ENCODE measurements at regions not wholly inside any gene's neighbourhood (a gene's known extent, or its start where the extent isn't known, plus 50 kb on each side); places are given as distances from the start of the nearest gene placed in this dataset.
A peak's percentile ranks its signal among the peaks of the same experiment; 100 is the strongest.
"Not testable (repeated sequence)": the region's sequence is repeated elsewhere in the genome, so short reads cannot be mapped to it uniquely, and the experiment has no call there.

- no peak for DNase-seq (ENCODE audit: low read depth, low spot score)
Observed at GRCh38 chr3:26141296-26141695, 351.4 kb downstream of the OXSM start.

- no peak for DNase-seq (ENCODE audit: low read depth, low spot score)
Observed at GRCh38 chr3:26145769-26146168, 355.9 kb downstream of the OXSM start.

GRCh38 chr3:26157428-26157827 is 367.5 kb downstream of the OXSM start:
- not testable (repeated sequence) for DNase-seq (ENCODE audit: low read depth, low spot score)

- no peak for DNase-seq (ENCODE audit: low read depth, low spot score)
Observed at GRCh38 chr3:26171006-26171405, 381.1 kb downstream of the OXSM start.

GRCh38 chr3:26191556-26191955 is 401.7 kb downstream of the OXSM start:
- no peak for DNase-seq (ENCODE audit: low read depth, low spot score)

- no peak for DNase-seq (ENCODE audit: low read depth, low spot score)
Observed at GRCh38 chr3:26193558-26193957, 403.7 kb downstream of the OXSM start.

GRCh38 chr3:26196781-26197180 is 406.9 kb downstream of the OXSM start:
- no peak for DNase-seq (ENCODE audit: low read depth, low spot score)

- peak; percentile 12 for DNase-seq (ENCODE audit: low read depth, low spot score)
Observed at GRCh38 chr3:26198609-26199008, 408.7 kb downstream of the OXSM start.

GRCh38 chr3:26202169-26202568 is 412.3 kb downstream of the OXSM start:
- no peak for DNase-seq (ENCODE audit: low read depth, low spot score)

- DNase-seq (ENCODE audit: low read depth, low spot score), result no peak
Observed at GRCh38 chr3:26205475-26205874, 415.6 kb downstream of the OXSM start.

- DNase-seq (ENCODE audit: low read depth, low spot score), result no peak
Observed at GRCh38 chr3:26208201-26208600, 414.4 kb upstream of the LRRC3B start.

- no peak for DNase-seq (ENCODE audit: low read depth, low spot score)
Observed at GRCh38 chr3:26229801-26230200, 392.8 kb upstream of the LRRC3B start.

GRCh38 chr3:26233374-26233773 is 389.2 kb upstream of the LRRC3B start:
- no peak for DNase-seq (ENCODE audit: low read depth, low spot score)

GRCh38 chr3:26236531-26236930 is 386.0 kb upstream of the LRRC3B start:
- DNase-seq (ENCODE audit: low read depth, low spot score), result peak; percentile 14

GRCh38 chr3:26237036-26237682 is 385.4 kb upstream of the LRRC3B start:
- DNase-seq (ENCODE audit: low read depth, low spot score), result no peak

- DNase-seq (ENCODE audit: low read depth, low spot score), result not testable (repeated sequence)
Observed at GRCh38 chr3:26244586-26244985, 378.0 kb upstream of the LRRC3B start.

- DNase-seq (ENCODE audit: low read depth, low spot score), result no peak
Observed at GRCh38 chr3:26245236-26245635, 377.3 kb upstream of the LRRC3B start.

- DNase-seq (ENCODE audit: low read depth, low spot score), result no peak
Observed at GRCh38 chr3:26246901-26247300, 375.7 kb upstream of the LRRC3B start.

GRCh38 chr3:26247712-26248111 is 374.9 kb upstream of the LRRC3B start:
- DNase-seq (ENCODE audit: low read depth, low spot score), result no peak

GRCh38 chr3:26252001-26252400 is 370.6 kb upstream of the LRRC3B start:
- no peak for DNase-seq (ENCODE audit: low read depth, low spot score)

- no peak for DNase-seq (ENCODE audit: low read depth, low spot score)
Observed at GRCh38 chr3:26256224-26256623, 366.3 kb upstream of the LRRC3B start.

- no peak for DNase-seq (ENCODE audit: low read depth, low spot score)
Observed at GRCh38 chr3:26259176-26259575, 363.4 kb upstream of the LRRC3B start.

- DNase-seq (ENCODE audit: low read depth, low spot score), result no peak
Observed at GRCh38 chr3:26260139-26260538, 362.4 kb upstream of the LRRC3B start.

GRCh38 chr3:26264708-26265107 is 357.9 kb upstream of the LRRC3B start:
- no peak for DNase-seq (ENCODE audit: low read depth, low spot score)
